Left lobe of liver (tissue), 2 donors: ENCODE measurements at regions not wholly inside any gene's neighbourhood (a gene's known extent, or its start where the extent isn't known, plus 50 kb on each side); places are given as distances from the start of the nearest gene placed in this dataset.
"Not testable (repeated sequence)": the region's sequence is repeated elsewhere in the genome, so short reads cannot be mapped to it uniquely, and the experiment has no call there.

ENCODE experiments used
- ATAC-seq: fragments of 200-7000 bp; cut with Tn5 transposase; one replicate; pipeline ENCODE4 v1.9.1; 2020; ENCODE audit warnings: mild to moderate bottlenecking, moderate library complexity
- DNase-seq: peaks from one replicate; pipeline ENCODE4 v3.0.0-alpha.2; 2020; ENCODE audit warnings: low spot score
- donor health status: DM: no; HTN: no; CAD: no; lungs with moderate emphysema.
- donor health status: DM: no; HTN: yes; CAD: no.

GRCh38 chr1:94769551-94769950 is 50.6 kb upstream of the SLC44A3 start:
- no peak for DNase-seq
- no peak for ATAC-seq

DNA sequence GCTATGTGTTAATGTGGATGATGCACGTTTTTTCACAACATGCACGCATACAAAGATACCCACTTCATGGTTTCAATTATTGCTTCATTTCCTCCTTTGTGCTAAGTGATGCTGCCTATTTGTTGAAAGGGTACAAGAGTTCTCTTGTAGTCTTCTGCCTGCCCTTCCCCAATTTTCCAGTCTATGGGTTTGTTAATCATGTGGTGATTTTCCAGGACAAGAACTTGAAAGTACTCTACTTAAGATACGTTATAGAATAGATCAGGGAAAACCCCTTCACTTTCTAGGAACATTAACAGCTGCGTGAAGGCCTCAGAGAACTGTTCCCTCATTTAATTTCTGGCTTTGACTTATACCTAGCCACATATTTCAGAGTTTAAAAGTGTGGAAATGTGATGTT is 52.1 kb upstream of the SLC44A3 start:
- ATAC-seq (no peak), DNase-seq (no peak)

DNA sequence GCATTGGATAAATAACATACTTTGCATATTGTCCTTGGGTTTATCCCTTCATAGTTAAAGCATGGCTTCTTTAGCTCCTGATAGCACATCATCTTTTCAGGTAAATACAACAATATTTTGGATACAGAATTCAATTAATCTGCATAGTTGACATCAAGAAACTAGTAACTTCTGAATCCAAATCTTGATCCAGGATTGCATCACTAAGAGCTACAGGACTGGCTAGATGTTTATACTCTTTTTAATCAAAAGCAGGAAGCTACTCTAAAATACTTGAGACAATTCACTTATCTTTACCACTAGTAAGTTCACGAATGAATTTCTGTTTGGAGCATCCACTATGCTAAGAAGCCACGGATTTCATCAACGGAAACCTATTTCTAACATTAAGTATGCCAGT is 54.2 kb upstream of the SLC44A3 start:
- DNase-seq (no peak), ATAC-seq (no peak)

DNA sequence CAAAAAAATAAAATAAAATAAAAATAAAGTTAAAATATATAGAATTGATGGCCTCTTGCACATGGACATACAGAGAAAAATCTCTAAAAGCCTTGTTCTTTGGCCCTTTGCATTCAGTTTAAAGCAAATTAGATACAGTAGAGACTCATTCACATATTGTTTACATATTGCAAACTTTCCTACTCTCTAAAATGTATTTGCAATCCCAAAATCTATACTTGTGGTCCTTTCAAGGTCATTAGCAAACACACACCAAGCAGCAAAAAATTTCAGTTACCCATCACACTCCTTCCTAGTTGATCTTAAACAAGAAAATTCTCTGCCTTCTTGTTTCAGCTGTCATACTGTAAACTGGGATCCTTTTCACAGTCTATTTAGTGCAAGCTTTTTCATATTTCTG is 61.0 kb upstream of the SLC44A3 start:
- DNase-seq (no peak), ATAC-seq (no peak)

GRCh38 chr1:94757931-94758330 is 62.2 kb upstream of the SLC44A3 start:
- DNase-seq (no peak), ATAC-seq (no peak)

- peak; percentile 10 for ATAC-seq
- no peak for DNase-seq
Observed at GRCh38 chr1:94755675-94756074, 64.5 kb upstream of the SLC44A3 start.

GRCh38 chr1:94755016-94755415 is 65.1 kb upstream of the SLC44A3 start:
- DNase-seq, ATAC-seq: not testable (repeated sequence)

DNA sequence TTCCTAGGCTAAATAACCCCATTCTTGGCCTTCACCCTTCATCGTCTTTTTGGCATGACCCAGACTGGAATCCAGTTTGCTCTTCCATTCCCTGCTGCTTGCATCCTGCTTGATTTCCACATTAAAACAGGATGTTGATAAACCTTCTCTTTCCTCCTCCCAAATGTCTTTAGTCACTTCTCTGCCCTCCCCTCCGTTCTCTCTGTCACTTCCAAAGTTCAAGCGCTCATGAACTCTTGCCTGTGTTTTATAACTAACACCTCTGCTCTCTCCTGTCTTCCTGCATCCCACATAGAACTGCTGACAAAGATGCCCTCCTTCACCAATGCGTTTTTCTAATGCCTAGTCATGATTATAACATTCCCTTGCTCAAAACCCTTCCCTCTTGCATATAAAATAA is 65.6 kb upstream of the SLC44A3 start:
- no peak for DNase-seq
- ATAC-seq: peak; percentile 30

DNA sequence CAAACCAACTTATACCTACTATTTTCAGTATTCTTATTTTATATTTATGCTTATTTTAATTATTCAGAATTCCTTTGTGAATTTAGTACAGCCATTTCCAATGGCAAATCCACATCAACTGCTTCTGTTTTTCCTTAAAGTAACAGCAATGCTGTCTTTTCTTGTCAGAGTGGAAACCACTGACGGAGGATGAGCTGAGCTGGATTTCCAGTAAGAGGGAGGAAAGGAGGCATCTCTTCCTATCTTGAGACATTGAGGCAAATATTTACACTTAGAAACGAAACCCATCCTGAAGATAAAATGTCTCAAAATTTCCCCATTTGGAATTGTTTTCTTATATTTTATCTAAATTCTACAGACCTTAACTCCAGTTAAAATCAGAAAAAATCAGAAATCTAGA is 66.1 kb upstream of the SLC44A3 start:
- DNase-seq (no peak), ATAC-seq (no peak)

DNA sequence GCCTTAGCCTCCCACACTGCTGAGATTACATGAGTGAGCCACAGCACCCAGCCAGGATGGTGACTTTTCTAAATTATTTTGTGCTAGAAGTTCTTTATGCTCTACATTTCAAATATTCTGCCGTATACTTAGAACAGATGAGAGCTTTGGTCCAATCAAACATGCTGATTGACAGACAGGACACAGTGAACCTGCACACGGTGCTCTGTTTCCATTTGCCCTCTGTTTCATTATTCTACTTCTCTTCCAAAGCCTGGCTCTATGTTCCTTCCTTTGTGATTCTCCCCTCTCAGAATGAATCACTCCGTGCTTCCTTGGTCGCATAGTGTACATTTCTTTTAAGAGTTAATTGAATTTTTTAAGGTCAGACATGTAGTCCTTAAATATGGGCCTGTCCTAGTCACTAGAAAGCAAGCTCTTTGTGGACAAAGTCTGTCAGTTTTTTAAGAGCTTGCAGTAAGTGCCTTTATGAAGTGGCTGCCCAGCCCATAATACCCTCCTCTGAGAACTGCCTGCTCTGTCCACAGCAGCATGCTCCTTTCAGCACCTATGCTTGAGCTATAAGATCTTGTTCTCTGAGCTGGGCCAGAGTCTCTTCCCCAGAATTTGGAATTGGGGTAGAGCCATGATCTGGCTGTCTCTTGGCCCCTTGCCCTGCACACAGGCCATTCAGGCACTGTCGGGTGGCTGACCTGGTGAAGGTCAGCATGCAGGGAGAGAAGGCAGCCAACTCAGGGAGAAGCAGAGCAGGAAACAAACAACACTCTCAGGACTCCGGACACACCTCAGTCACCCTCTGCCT is 66.8 kb upstream of the SLC44A3 start:
- DNase-seq (peak; percentile 86), ATAC-seq (peak; percentile 97)

GRCh38 chr1:94751483-94751882 is 68.7 kb upstream of the SLC44A3 start:
- DNase-seq, ATAC-seq: not testable (repeated sequence)

DNA sequence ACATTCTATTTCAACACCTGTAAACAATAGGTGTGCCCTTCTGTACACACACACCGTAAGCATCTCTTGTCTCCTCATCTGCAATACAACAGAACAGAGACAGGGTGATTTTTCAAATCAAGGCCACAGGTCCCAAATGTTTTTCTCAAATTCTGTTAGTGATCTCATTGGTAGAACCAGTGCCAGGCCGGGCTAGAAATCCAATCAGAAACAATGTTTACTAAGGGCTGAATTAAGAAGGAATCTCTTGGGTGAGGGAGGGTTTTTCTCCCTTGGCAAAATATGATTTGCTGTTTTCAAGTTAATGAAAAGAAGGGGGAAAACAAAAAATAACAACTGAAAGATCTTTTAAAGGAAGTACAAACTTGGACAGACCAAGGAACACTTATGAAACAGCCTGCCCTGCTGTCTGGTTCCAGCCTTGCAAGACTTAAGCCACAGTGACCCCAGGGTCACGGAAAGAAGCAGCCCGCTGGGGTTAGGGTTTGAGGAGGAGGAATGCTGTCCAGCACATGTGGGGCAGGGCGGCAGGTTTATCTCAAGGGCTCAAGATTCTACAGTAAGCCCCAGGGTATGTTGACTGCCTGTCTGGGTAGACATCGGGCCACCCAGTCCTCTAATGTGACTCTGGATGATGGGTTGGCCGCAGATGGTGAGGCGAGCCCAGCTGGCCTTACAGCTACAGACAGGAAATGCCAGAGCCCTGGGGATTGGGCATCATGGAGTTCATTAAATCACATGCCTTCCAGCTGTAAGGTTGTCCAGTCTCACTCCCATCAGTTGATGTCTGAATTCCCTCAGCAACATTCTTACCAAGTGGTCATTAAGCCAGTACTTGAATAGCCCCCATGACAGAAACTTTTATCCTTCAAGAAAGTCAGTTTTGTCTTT is 73.3 kb upstream of the SLC44A3 start:
- DNase-seq (no peak), ATAC-seq (no peak)

DNA sequence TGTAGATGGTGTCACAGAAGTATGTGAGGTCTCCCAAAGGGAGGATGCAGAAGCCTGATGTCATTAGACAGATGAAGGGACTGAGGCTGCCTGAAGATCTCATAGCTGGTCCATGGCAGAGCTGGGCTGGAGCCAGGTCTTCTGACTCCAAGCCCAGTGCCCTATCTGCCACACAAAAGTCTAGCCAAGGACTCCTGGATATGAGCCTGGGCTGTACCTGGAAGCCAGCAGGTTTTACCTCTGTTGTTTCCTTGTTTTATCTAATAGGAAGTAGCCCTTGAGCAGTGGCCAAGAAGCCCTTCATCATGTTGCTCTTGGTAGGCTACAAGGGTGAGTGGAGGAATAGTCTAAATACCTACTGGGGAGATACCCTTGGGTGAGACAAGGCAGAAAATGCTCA is 74.4 kb upstream of the SLC44A3 start:
- no peak for DNase-seq
- no peak for ATAC-seq

DNA sequence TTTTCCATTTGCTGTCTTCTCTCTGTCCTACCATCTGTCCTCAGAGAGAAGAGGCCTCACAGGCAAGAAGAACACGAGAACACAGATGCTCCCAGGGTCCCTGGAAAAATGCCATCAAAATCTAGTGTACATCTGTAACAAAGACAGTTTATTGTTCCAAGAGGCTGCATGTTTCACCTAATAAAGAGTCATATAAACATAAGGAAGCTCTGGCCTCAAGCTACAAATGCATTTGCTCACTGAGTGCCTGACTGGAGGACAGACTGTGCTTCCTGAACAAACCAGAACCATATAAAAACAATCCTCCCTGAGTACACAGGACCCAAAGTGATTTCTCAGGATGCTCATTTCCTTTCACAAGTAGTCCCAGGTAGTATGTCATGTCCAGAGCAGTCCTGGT is 76.3 kb upstream of the SLC44A3 start:
- no peak for DNase-seq
- ATAC-seq: no peak

DNA sequence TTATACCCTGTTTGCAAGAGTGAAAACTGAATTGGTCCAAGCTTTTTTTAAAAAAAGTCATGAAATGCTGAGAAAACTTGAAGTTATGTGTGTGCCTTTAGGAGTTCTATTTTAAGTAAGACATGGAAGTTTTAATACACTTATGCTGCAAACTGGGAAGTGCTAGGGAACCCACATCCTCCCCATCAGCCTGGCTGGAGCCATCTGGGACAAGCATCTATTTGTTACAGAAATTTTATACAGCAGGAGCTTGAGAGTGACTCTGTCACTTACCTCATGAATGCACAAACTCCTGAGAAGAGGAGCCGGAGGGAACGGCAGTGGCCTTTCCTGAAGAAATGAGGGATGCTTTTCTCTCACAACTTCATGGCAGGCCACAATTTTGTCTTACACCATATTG is 78.2 kb upstream of the SLC44A3 start:
- ATAC-seq: no peak
- DNase-seq: no peak

GRCh38 chr1:94741510-94741909 is 78.6 kb upstream of the SLC44A3 start:
- DNase-seq: no peak
- no peak for ATAC-seq

DNA sequence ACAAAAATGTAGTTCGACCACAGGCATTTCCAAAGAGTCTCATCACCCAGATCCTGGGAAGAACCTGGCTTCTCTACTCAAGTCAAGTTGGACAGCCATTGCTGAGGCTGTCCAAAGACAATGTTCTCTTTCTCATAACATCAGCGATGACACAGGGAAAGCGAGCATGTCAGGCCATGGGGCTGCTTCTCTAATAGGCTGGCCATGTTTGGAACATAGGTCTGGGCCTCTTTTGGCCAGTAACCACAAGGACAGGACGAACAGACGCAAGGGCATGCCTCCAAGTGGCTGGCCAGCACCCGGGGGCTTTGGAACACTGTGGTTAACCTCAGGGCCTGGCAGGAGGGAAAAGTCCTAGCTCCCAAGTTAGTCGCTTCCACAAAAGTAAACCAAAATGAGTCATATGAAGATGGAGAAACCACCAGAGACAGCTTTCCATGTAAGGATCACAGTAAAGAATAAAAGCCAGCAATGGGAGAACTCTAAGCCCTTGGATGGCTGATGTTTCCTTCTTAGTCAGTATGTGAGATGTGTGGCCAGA is 80.6 kb upstream of the SLC44A3 start:
- DNase-seq: no peak
- ATAC-seq: no peak

- ATAC-seq: no peak
- DNase-seq: no peak
Observed at GRCh38 chr1:94738371-94738770, 81.8 kb upstream of the SLC44A3 start.

DNA sequence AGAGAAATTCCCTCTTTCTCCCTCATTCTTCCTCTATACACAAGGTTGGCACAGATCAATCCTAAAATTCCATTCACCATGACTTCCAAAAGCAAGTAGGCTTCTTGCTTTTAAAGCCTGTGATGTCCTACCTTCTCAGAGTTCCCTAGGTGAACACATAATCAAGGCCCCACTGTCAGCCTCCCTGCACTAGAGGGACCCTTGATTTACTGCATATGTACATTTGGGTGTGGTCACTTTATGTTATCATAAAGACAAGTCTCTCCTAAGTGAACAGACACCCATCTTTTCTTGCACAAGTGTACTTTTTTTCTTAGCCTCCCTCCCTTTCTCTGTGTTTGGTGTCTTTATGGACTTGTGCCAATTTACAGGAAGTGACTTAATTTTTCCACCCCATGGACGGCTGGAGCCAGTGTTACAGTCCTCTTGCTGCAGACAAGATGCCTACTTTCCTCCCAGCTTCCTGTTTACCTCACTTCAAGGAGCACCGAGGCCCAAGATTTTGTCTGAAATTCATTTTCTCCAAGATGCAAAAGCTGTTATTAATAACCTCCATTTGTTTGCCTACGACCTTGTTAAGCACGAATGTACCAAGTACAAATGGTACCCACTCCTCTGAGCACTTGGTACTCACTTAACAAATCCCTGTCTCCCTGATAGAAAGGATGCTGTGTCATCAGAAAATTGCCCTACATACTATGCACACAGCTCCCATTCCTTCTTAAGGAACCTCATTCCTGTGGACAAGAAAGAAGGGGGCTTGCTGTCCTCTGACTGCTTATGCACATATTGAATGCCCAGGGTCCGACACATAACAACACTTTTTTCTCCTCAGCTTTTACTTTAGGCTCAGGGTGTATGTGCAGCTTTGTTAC is 82.8 kb upstream of the SLC44A3 start:
- ATAC-seq: no peak
- no peak for DNase-seq

DNA sequence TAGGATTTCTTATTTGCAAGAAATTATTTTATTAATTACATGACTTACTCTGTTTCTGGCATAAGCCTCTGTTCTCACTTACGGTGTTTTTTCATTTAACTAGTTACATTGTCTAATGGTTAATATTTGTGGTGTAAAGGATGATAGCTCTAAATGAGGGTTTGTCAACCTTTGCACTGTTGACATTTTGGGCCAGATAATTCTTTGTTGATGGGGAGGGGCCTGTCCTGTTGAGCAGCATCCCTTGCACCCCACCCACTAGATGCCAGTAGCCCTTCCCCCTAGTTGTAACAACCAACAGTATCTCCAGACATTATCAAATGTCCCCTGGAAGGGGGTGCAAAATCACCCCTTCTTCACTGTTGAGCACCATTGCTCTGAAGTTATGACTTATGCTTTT is 83.6 kb upstream of the SLC44A3 start:
- ATAC-seq (no peak), DNase-seq (no peak)

DNA sequence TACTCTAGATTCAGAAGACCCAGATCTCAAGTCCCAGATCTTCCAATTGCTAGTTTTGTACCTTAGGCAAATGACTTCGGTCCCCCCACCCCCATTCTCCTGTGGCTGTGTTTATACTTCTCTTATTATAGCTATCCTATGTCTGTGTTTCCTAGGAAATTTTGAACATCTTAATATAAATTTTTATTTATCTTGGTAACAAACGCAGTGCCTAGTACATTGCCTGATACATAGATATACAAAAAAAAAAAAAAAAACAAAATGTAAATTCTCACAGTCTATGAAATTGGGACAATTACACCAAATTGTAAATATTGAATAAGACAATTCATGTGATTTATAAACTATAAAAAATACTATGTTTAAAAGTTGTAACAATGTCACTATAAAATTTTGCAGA is 84.1 kb upstream of the SLC44A3 start:
- no peak for ATAC-seq
- no peak for DNase-seq
